ENCODE measurements at regions not wholly inside any gene's neighbourhood (a gene's known extent, or its start where the extent isn't known, plus 50 kb on each side); places are given as distances from the start of the nearest gene placed in this dataset.

- Histone ChIP-seq H3K4me1 (replicated peaks in 1 of 2; ENCODE audit: control insufficient read depth in 2 of 2, insufficient read depth in 2 of 2, low read length in 2 of 2) (no peaks in the 10 kb centered on the region), H3K4me2 (ENCODE audit: insufficient read depth, low read length) (no peak overlapping the region), H3K9ac (ENCODE audit: insufficient read depth in 1 of 2, low read depth in 2 of 2, low read length in 2 of 2) (no peak overlapping the region), H3K36me3 (ENCODE audit: control insufficient read depth, insufficient read depth, low read length) (no peaks in the 10 kb centered on the region), H3K27me3 (ENCODE audit: control insufficient read depth in 2 of 2, insufficient read depth in 2 of 2, low read length in 2 of 2) (no peaks in the 10 kb centered on the region), H4K20me1 (replicated peaks; ENCODE audit: control insufficient read depth, insufficient read depth, low read length) (no peaks in the 10 kb centered on the region), H3K9me3 (replicated peaks; ENCODE audit: control insufficient read depth, insufficient read depth, low read depth, low read length) (no peaks in the 10 kb centered on the region), H3K4me3 (no peak overlapping the region), H2AFZ (ENCODE audit: low read depth, low read length) (no peak overlapping the region), H3K79me2 (ENCODE audit: control insufficient read depth, insufficient read depth, low read length) (no peaks in the 10 kb centered on the region), H3K27ac (ENCODE audit: extremely low read depth, low read depth, low read length) (no peak overlapping the region), H3K9me1 (ENCODE audit: control insufficient read depth, insufficient read depth, low read length) (no peaks in the 10 kb centered on the region)
- TF ChIP-seq ZNF395 (CRISPR knock-in tag; IDR thresholded peaks at IDR 0.05) (no peak), MTF1 (CRISPR knock-in tag; IDR thresholded peaks at IDR 0.05; ENCODE audit: borderline replicate concordance) (no peak), HMG20B (CRISPR knock-in tag; IDR thresholded peaks at IDR 0.05) (no peak), NFIC (IDR thresholded peaks at IDR 0.05) (no peak), ZNF184 (CRISPR knock-in tag; IDR thresholded peaks at IDR 0.05) (no peak), FIP1L1 (IDR thresholded peaks at IDR 0.05; ENCODE audit: low read depth, low read length, poor library complexity, severe bottlenecking) (no peak), HMBOX1 (IDR thresholded peaks at IDR 0.05) (no peak), KDM2B (CRISPR knock-in tag; IDR thresholded peaks at IDR 0.05) (no peak), CBX8 (IDR thresholded peaks at IDR 0.05; ENCODE audit: borderline replicate concordance, extremely low read depth, low read depth, low read length, poor library complexity, severe bottlenecking) (no peak), EP400 (IDR thresholded peaks at IDR 0.05) (no peak), EGR1 (conservative IDR thresholded peaks at IDR 0.05) (no peak)
- TF ChIP-seq, protein P1, sequence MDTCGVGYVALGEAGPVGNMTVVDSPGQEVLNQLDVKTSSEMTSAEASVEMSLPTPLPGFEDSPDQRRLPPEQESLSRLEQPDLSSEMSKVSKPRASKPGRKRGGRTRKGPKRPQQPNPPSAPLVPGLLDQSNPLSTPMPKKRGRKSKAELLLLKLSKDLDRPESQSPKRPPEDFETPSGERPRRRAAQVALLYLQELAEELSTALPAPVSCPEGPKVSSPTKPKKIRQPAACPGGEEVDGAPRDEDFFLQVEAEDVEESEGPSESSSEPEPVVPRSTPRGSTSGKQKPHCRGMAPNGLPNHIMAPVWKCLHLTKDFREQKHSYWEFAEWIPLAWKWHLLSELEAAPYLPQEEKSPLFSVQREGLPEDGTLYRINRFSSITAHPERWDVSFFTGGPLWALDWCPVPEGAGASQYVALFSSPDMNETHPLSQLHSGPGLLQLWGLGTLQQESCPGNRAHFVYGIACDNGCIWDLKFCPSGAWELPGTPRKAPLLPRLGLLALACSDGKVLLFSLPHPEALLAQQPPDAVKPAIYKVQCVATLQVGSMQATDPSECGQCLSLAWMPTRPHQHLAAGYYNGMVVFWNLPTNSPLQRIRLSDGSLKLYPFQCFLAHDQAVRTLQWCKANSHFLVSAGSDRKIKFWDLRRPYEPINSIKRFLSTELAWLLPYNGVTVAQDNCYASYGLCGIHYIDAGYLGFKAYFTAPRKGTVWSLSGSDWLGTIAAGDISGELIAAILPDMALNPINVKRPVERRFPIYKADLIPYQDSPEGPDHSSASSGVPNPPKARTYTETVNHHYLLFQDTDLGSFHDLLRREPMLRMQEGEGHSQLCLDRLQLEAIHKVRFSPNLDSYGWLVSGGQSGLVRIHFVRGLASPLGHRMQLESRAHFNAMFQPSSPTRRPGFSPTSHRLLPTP (IDR thresholded peaks at IDR 0.05; ENCODE audit: borderline replicate concordance, extremely low read depth, insufficient read length) = no peak
- DNase-seq (ENCODE audit: extremely low read depth in 1 of 4, low spot score in 3 of 4) (no peak), ATAC-seq (no peak), FAIRE-seq (no peak)
- in situ Hi-C loops (cut with MboI) = no loop called here
- ChIA-PET CTCF (ENCODE audit: low intra/inter-chr PET ratio) (no interaction called here), POLR2A (no interaction called here)
- BruUV-seq (replicated peaks) = no TSS peak
- 2% methylated on average over 7 of the region's 7 CpGs for WGBS (ENCODE audit: insufficient coverage, low coverage, missing lambda C conversion rate)
- intact Hi-C loops (cut with micrococcal nuclease) = no loop called here
Measured at GRCh38 chr1:232105561-232105960, 479.0 kb downstream of the DISC1 start.

All from K562 (cell line).